HepG2 (cell line): ENCODE measurements at regions not wholly inside any gene's neighbourhood (a gene's known extent, or its start where the extent isn't known, plus 50 kb on each side); places are given as distances from the start of the nearest gene placed in this dataset.

Source experiments
- ATAC-seq: fragments of 200-7000 bp; cut with Tn5 transposase; 3 replicates; pipeline ENCODE4 v1.9.1; 2020; ENCODE audit warnings: mild to moderate bottlenecking, moderate library complexity
- BruUV-seq: library from RNA; stranded (reverse); fragments of 400-500 nt; replicated peaks from 2 replicates; lab custom pipeline; 2021; lab: Mats Ljungman, UMichigan
- CTCF ChIA-PET: fragments of 300-600 bp; formaldehyde crosslinking; extraction: SDS; loops from one replicate; lab custom pipeline; 2021; ENCODE audit warnings: low total read pairs, inconsistent platforms, low intra/inter-chr PET ratio; lab: Yijun Ruan, JAX
- POLR2A ChIA-PET: fragments of 350-600 bp; sonication (Branson Sonifier 250); formaldehyde crosslinking; loops from one replicate; lab custom pipeline; 2020; ENCODE audit warnings: antibody characterized with exemption, inconsistent platforms; lab: Yijun Ruan, JAX
- DNase-seq: peaks from one replicate; pipeline ENCODE4 v3.0.0-alpha.2; 2015; ENCODE audit warnings: low spot score
- FAIRE-seq: peaks from 3 replicates; lab custom pipeline; 2011; peaks lifted over from hg19 to GRCh38; lab: Jason Lieb, UNC
- H2AFZ ChIP-seq: one replicate; pipeline ENCODE4 v1.6.1; 2011; ENCODE audit warnings: low read length, inconsistent platforms
- H3K27ac ChIP-seq: fragments of 300-600 bp; 3 replicates; pipeline ENCODE4 v1.8.0; 2011; ENCODE audit warnings: mixed run types, mild to moderate bottlenecking, mixed read lengths, low read length, inconsistent platforms; ENCODE audit not compliant: insufficient read depth; ENCODE audit errors: extremely low read length
- H3K27me3 ChIP-seq, 2 experiments: fragments of 200-600 bp in 1 of 2; 2 replicates in 1 of 2; 3 replicates in 1 of 2; pipeline versions ENCODE4 v1.6.0 to v1.8.0; 2011; ENCODE audit warnings: low read length in 2 of 2, mild to moderate bottlenecking in 2 of 2, moderate library complexity in 2 of 2, inconsistent platforms in 1 of 2; ENCODE audit not compliant: insufficient read depth in 2 of 2, control insufficient read depth in 1 of 2
- H3K36me3 ChIP-seq, 2 experiments: fragments of 200-600 bp in 1 of 2; replicated peaks in 1 of 2; 2 replicates in 1 of 2; 3 replicates in 1 of 2; pipeline versions ENCODE4 v1.5.1 to v1.8.0; 2011; ENCODE audit warnings: low read length in 2 of 2, inconsistent platforms in 1 of 2; ENCODE audit not compliant: insufficient read depth in 2 of 2, control insufficient read depth in 1 of 2
- H3K4me1 ChIP-seq: 2 replicates; pipeline ENCODE4 v1.5.1; 2012; ENCODE audit warnings: low read length, inconsistent platforms; ENCODE audit not compliant: insufficient read depth
- H3K4me2 ChIP-seq: 2 replicates; pipeline ENCODE4 v1.6.0; 2011; ENCODE audit warnings: low read depth, low read length, inconsistent platforms
- H3K4me3 ChIP-seq, 3 experiments: fragments of 200-600 bp in 1 of 3; sonication (generic), shearing (Covaris generic) in 1 of 3; replicated peaks in 1 of 3; 2 replicates each; pipeline ENCODE4 v1.5.1; 2011 to 2016; ENCODE audit warnings: low read length in 3 of 3, inconsistent platforms in 2 of 3, low read depth in 2 of 3, mild to moderate bottlenecking in 2 of 3, control low read depth in 1 of 3, mixed read lengths in 1 of 3; ENCODE audit not compliant: insufficient read depth in 1 of 3
- H3K79me2 ChIP-seq: one replicate; pipeline ENCODE4 v1.6.1; 2011; ENCODE audit warnings: low read length, inconsistent platforms; ENCODE audit not compliant: insufficient read depth
- H3K9ac ChIP-seq: 2 replicates; pipeline ENCODE4 v1.6.0; 2011; ENCODE audit warnings: mild to moderate bottlenecking, low read depth, low read length, inconsistent platforms; ENCODE audit not compliant: insufficient read depth
- H3K9me3 ChIP-seq: 2 replicates; pipeline ENCODE4 v1.5.1; 2012; ENCODE audit warnings: mild to moderate bottlenecking, low read length
- H4K20me1 ChIP-seq: 2 replicates; pipeline ENCODE4 v1.6.0; 2011; ENCODE audit warnings: inconsistent platforms, mild to moderate bottlenecking, low read length, moderate library complexity; ENCODE audit not compliant: insufficient read depth
- CREB1 ChIP-seq, 2 experiments: fragments of 450-650 bp in 1 of 2; IDR thresholded peaks; 2 replicates each; pipeline ENCODE4 v1.6.1; 2016 to 2017; ENCODE audit warnings: control low read depth in 1 of 2, mild to moderate bottlenecking in 1 of 2, missing compliant biosample characterization in 1 of 2, missing genetic modification characterization in 1 of 2
- MBNL3 ChIP-seq: fragments of 250-450 bp; sonication (Bioruptor Pico); conservative IDR thresholded peaks from 2 replicates; pipeline ENCODE4 v1.8.0; 2022; ENCODE audit warnings: mild to moderate bottlenecking, inconsistent platforms
- NFRKB ChIP-seq: fragments of 450-650 bp; IDR thresholded peaks from 2 replicates; pipeline ENCODE4 v1.6.1; 2017
- PLRG1 ChIP-seq: fragments of 450-650 bp; conservative IDR thresholded peaks from 2 replicates; pipeline ENCODE4 v1.6.1; 2016
- SMARCC2 ChIP-seq: fragments of 450-650 bp; IDR thresholded peaks from 2 replicates; pipeline ENCODE4 v1.6.1; 2017; ENCODE audit warnings: antibody characterized with exemption, mild to moderate bottlenecking
- TRIM22 ChIP-seq: fragments of 450-650 bp; IDR thresholded peaks from 2 replicates; pipeline ENCODE4 v1.6.1; 2017
- ZBTB1 ChIP-seq: sonication (generic); formaldehyde crosslinking; IDR thresholded peaks from 2 replicates; pipeline ENCODE4 v1.4.0; 2020; ENCODE audit warnings: missing genetic modification reagents, borderline replicate concordance
- ZNF142 ChIP-seq: sonication (generic); formaldehyde crosslinking; IDR thresholded peaks from 2 replicates; pipeline ENCODE4 v1.4.0; 2020; ENCODE audit warnings: missing genetic modification reagents
- ZNF431 ChIP-seq: sonication (generic); formaldehyde crosslinking; IDR thresholded peaks from 2 replicates; pipeline ENCODE4 v1.9.0; 2022; ENCODE audit warnings: missing genetic modification reagents, low read depth, mild to moderate bottlenecking, borderline replicate concordance
- ZNF704 ChIP-seq: sonication (generic); formaldehyde crosslinking; IDR thresholded peaks from 2 replicates; pipeline ENCODE4 v1.8.1; 2023; ENCODE audit warnings: mild to moderate bottlenecking, inconsistent platforms, moderate library complexity, missing genetic modification reagents, borderline replicate concordance
- WGBS: methylation state at CpG from one replicate; pipeline ENCODE4 v1.1.6; 2017; ENCODE audit warnings: low lambda C conversion rate; 5-methylcytosine and 5-hydroxymethylcytosine counted together
- in situ Hi-C: cut with HindIII; loops from 2 replicates; pipeline ENCODE4 v1.10.0; 2017; ENCODE audit warnings: low pct_unique_long_range_greater_than_20kb; ENCODE audit not compliant: extremely low pct_ligation_motif_present
- intact Hi-C: fragments of 100-400 bp; cut with micrococcal nuclease; formaldehyde crosslinking; loops from one replicate; pipeline ENCODE4 v1.10.0; 2022; ENCODE audit not compliant: unreplicated experiment

DNA sequence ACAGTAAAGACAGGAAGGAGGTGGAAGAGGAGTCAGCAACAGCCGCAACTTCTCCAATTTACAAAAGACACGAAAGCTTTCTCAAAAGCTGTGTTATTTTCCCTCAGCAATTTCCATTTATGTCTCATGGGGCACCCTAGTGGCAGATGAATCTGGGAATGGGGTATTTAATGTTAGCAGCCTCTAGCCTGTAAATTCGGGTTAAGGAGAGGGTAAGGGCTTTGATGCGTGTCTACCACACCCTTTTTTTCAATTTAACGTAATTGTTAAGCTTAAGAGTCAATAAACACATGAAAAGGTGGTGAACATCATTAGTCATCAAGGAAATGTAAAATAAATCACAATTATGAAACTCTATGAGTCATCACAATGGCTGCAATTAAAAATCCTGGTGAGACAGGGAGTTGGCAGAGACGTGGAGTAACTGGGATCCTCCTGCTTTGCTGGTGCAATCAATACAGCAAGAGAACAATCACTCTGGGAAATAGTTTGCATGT lies 986.4 kb downstream of the AACS start:
- no peaks in the 10 kb centered on the region for H3K27me3 ChIP-seq
- POLR2A ChIA-PET = no interaction called here
- CTCF ChIA-PET = no interaction called here
- DNase-seq (no peak), FAIRE-seq (no peak), ATAC-seq (no peak)
- no peak overlapping the region for H2AFZ ChIP-seq
- no peak overlapping the region for H3K4me2 ChIP-seq
- H4K20me1 ChIP-seq = no peaks in the 10 kb centered on the region
- intact Hi-C loops = no loop called here
- peaks cover 54% of the 10 kb centered on the region for H3K9me3 ChIP-seq
- WGBS = 26% methylated on average over 6 of the region's 6 CpGs
- no peak overlapping the region for H3K27ac ChIP-seq
- H3K9ac ChIP-seq = no peak overlapping the region
- H3K4me1 ChIP-seq = no peaks in the 10 kb centered on the region
- H3K4me3 ChIP-seq = no peak overlapping the region
- TF ChIP-seq MBNL3 (CRISPR knock-in tag) (no peak), CREB1 (IDR thresholded peaks at IDR 0.05) (0 out of 2 replicates have a peak, but pooled peaks have one; percentile 6), CREB1 (CRISPR knock-in tag; IDR thresholded peaks at IDR 0.05) (no peak)
- no peaks in the 10 kb centered on the region for H3K36me3 ChIP-seq
- in situ Hi-C loops = no loop called here
- BruUV-seq = no TSS peak
- no peaks in the 10 kb centered on the region for H3K79me2 ChIP-seq

DNA sequence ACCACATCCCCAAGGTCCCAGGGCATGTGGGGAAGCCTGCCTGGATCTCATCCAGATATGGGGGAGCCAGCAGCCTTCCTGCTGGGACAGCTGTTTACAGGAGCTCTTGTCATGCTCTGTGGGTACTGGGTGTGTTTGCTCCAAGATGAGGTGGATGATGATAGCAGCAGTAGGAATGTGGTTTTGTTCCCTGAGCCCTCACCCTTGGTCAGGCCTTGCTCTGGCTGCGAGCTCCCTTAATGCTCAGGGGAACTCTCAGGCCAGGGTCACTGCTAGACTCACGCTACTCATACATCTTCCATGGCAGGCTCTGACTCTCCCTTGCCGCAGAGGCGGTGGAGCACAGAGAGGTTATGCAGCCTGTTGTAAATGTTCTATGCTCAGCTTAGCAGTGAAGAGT lies 990.3 kb downstream of the AACS start:
- Histone ChIP-seq H3K27me3 (no peaks in the 10 kb centered on the region), H3K4me2 (no peak overlapping the region), H3K4me3 (no peak overlapping the region), H2AFZ (no peak overlapping the region), H3K79me2 (no peaks in the 10 kb centered on the region), H3K27ac (no peak overlapping the region), H3K4me1 (no peaks in the 10 kb centered on the region), H3K36me3 (no peaks in the 10 kb centered on the region), H3K9ac (no peak overlapping the region), H3K9me3 (peaks cover 53% of the 10 kb centered on the region), H4K20me1 (no peaks in the 10 kb centered on the region)
- ATAC-seq (no peak), FAIRE-seq (no peak), DNase-seq (no peak)
- intact Hi-C loops (no loop called here), in situ Hi-C loops (no loop called here)
- BruUV-seq = no TSS peak
- CTCF ChIA-PET = no interaction called here
- POLR2A ChIA-PET = no interaction called here
- WGBS = 0% methylated on average over 1 of the region's 4 CpGs
- no peak for TF ChIP-seq ZNF431 (CRISPR knock-in tag)
- no peak for TF ChIP-seq ZNF704 (CRISPR knock-in tag)
- TF ChIP-seq NFRKB = no peak
- TF ChIP-seq ZNF142 (CRISPR knock-in tag) = no peak
- no peak for TF ChIP-seq TRIM22
- no peak for TF ChIP-seq SMARCC2
- TF ChIP-seq PLRG1 = no peak
- TF ChIP-seq ZBTB1 (CRISPR knock-in tag) = no peak
